SU-DHL-6 (cell line): ENCODE measurements at regions not wholly inside any gene's neighbourhood (a gene's known extent, or its start where the extent isn't known, plus 50 kb on each side); places are given as distances from the start of the nearest gene placed in this dataset.

Experiments
- CTCF ChIP-seq: fragments of 200-600 bp; sonication (generic); IDR thresholded peaks from one replicate; pipeline ENCODE4 v1.5.1; 2017; ENCODE audit warnings: antibody characterized with exemption, mild to moderate bottlenecking, low read length, moderate library complexity; ENCODE audit not compliant: insufficient read depth, poor library complexity, severe bottlenecking
- EZH2phosphoT487 ChIP-seq: fragments of 200-600 bp; sonication (generic), shearing (Covaris generic); conservative IDR thresholded peaks from 2 replicates; pipeline ENCODE4 v1.6.1; 2018; ENCODE audit warnings: mild to moderate bottlenecking, antibody characterized with exemption, low read length, moderate library complexity, mixed read lengths

DNA sequence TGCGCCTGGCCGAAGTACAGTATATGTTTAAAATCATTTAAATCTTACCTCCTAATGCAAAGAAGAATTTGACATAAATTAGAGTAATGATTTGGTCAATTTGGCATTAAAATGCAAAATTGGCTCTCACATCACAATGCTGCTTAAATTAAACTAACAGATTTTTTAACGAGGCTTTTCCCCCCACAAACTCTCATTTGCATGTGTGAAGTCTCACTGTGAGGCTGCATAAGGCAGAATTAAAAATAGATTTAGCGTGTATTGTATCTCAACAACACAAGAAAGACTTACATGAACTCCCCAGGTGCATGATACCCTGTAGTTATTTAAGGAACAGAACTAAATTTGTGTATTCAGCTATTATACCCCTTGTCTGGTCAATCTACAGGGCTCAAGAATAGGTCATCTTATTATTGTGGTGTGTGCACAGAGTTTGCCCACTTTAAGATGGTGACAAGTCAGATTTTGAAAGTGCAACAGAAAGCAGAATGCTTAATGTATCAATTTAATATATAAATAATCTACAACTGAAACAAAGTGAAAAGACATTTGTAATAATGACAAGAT is 897.9 kb downstream of the EPHA3 start:
- TF ChIP-seq CTCF (no peak), EZH2phosphoT487 (no peak)
